CD4-positive, alpha-beta T cell treated with Interleukin-6 at 100 ng/mL for 8 hours (primary cell): ENCODE measurements at regions not wholly inside any gene's neighbourhood (a gene's known extent, or its start where the extent isn't known, plus 50 kb on each side); places are given as distances from the start of the nearest gene placed in this dataset.
"Not testable (repeated sequence)": the region's sequence is repeated elsewhere in the genome, so short reads cannot be mapped to it uniquely, and the experiment has no call there.

Experiments used
- DNase-seq: peaks from one replicate; pipeline ENCODE4 v3.0.0-alpha.2; 2020; ENCODE audit warnings: mixed read lengths, low spot score

DNA sequence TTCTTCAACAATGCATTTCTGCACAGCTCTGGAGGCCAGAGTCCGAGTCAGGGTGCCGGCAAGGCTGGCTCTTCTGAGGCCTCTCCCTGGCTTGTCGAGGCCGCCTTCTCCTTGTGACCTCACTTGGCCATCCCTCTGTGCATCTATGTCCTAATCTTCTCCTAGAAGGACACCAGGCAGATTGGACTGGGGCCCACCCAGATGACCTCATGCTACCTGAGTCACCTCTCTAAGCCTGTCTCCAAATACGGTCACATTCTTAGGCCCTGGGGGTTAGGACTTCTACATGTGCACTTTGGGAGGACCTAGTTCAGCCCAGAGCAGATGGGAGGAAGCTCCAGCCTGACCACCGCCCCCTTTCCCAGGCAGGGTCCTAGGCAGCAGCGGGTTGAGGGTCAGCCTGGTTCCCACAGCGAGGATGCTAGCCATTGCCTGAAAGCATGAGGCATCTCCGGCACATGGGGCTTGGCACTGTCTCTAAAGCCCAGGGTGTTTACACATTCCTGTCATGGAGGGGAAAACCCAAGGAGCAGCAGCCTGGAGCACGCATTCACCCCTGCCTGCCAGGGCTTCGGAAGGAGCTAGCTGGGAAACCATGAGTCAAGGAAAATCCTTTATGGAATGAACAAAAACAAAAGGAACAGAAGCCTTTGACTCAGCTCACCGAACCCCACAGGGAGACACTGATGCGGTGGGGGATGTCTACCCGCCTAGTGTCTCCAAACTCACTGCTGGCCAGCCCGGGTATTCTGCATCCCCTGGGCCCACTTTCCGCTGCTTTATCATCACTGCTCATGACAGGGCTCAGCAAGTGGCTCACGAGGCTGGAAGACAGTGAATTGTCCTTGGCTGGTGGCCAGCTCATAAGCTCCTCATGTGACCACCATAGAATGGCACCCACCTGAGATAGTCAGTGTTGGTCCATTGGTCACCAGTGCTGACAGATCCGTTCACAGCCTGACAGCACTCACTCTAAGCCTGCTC, 140.2 kb upstream of the ZNF469 start:
- not testable (repeated sequence) for DNase-seq

DNA sequence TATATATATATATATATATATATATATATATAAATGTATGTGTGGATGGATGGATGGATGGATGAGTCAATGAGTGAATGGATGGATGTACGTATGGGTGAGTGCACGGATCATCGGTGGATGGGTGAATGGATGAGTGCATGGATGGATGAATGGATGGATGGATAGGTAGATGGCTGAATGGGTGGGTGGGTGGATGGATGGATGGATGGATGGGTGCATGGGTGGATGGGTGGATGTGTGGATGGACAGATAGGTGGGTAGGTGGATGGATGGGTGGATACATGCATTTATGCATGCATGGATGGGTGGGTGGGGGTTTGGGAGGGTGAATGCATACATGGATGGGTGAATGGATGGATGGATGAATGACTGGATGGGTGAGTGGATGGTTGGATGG, 138.8 kb upstream of the ZNF469 start:
- DNase-seq, result not testable (repeated sequence)

DNA sequence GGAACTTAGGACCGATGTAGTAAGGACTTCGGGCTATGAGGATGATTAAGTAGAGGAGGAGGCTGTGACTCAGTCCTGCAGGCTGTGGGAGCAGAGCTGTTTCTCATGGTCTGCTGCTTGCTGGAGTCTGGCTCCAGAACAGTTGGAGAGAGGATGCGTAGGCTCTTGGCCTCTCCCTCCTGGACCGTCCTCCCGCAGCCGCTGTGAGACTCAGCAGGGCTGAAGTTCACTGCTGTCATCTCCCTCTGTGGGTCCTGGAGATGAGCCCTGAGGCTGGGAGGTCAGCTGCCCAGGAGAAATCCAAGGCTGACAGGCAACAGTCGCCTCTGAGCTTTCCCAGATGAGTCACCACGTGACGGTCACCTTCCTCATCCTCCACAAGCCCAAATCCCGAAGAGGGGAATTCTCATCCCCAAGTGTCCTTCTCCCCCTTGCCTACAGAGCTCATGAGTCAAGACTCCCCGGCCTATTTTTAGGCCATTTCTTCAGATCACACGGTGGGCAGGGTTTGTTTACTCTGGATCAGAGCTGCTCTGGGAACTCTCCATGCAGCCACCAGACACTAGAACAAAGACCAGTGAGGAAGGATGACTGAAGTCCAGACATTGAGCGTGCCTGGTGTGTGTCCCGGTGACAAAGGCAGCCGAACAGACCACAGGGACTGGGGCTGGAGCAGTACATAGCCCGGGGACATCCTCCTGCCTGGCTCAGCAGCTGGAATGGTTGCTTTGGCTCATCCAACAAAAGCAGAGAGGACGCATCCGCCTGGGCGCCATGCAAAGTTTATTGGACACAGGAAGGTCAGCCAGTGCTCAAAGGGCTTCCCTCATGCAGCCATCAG, 137.3 kb upstream of the ZNF469 start:
- DNase-seq, result not testable (repeated sequence)

DNA sequence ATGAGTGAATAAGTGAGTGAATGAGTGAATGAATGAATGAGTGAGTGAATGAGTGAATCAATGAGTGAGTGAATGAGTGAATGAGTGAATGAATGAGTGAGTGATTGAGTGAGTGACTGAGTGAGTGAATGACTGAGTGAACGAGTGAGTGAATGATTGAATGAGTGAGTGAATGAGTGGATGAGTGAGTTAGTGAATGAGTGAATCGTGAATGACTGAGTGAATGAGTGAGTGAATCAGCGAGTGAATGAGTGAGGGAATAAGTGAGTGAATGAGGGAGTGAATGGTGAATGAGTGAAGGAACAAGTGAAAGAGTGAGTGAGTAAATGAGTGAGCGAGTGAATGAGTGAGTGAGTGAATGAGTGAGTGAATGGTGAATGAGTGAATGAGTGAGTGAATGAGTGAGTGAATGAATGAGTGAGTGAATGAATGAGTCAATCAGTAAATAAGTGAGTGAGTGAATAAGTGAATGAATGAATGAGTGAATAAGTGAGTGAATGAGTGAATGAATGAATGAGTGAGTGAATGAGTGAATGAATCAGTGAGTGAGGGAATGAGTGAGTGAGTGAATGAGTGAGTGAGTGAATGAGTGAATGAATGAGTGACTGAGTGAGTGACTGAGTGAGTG, 135.7 kb upstream of the ZNF469 start:
- DNase-seq, result not testable (repeated sequence)

DNA sequence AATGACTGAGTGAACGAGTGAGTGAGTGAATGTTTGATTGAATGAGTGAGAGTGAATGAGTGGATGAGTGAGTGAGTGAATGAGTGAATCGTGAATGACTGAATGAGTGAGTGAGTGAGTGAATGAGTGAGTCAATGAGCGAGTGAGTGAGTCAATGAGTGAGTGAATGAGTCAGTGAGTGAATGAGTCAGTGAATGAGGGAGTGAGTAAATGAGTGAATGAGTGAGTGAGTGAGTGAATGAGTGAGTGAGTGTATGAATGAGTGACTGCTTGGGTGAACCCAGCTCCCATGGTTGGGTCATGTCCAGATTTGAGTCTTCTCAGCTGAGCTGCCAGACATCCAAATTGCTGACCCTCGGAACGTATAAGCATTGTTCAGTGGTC, 135.2 kb upstream of the ZNF469 start:
- not testable (repeated sequence) for DNase-seq

DNA sequence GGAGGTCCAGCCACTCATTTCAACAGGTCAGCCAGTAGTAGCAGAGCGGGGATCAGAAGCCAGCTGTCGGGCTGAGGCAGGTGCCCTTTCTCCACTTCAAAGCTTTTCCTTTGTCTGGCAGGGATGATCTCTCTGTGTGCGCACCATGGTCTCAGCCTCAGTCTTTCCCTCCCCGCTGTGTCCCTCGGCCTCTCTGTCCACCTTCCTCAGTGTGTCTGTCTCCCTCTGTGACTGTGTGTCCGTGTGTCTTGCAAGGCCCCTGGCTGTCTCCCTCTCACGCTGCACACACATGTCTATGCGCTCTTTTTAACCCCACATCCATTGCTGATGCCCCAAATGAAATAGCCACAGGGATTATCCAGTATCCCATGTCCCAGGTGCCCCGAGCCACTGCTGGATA, 134.0 kb upstream of the ZNF469 start:
- not testable (repeated sequence) for DNase-seq

DNA sequence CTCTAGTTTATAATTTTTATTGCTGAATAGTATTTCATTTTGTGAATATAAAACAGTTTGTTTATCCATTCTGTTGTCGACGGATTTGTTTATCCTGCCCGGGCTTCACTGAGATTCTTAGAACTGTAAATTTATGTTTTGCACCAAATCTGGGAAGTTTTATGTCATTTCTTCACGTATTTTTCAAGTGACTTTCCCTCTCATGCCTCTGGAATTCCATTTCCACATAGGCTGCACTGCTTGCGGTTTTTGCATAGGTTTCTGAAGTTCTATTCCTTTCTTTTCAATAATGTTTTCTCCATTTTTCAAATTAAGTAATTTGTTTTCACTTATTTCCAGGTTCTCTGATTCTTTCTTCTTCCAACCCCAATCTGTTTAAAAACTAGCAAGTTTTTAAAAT, 132.4 kb upstream of the ZNF469 start:
- not testable (repeated sequence) for DNase-seq

DNA sequence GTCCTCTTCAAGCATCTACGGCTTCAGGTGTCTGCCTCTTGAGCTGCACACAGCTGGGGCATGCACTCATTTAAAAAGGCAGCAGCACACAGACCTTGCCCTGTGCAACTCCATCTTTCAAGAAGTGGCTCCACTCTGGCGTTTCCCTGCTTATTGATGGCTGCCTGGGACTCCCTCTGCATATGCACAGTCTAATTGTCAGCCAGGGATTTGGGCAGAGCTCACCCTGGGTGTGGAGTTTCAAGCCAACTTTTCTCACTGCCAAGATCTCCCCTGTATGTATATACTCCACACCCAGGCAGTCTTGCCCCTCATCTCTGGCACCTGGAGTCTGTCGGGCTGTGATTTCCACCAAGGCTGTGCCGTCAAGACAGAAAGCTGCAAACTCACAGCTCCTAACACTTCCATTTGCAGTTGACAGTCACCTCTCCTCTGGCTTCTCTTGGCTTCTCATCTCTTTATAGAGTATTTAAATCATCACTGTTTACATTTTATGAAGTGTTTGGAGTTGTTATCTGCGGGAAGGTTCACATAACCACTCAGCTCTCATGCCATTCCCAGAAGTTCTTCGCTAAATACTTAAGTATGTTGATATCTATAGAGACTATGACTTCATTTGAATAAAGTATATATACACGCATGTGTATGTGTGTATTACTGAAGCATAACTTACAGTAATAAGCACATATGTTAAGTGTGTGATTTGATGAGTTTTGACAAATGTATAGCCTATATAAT, 130.5 kb upstream of the ZNF469 start:
- DNase-seq, result not testable (repeated sequence)

DNA sequence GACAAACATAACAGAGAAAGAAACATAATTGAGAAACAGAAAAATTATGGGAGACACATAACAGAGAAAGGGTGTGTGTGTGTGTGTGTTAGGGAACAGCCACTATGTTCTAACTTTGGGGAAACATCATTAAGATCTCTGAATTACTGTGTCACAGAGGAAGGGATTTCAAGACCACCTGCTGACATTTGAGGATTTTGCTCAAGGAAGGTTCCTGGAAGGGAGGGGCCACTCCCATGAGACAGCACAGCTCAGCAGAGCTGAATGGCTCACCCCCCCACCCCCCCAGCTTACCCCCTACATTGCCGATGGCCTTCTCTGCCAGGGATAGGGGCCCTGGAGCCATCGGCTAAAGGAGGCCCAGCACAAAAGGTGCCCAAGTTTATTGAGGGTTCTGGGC, 124.6 kb upstream of the ZNF469 start:
- not testable (repeated sequence) for DNase-seq

DNA sequence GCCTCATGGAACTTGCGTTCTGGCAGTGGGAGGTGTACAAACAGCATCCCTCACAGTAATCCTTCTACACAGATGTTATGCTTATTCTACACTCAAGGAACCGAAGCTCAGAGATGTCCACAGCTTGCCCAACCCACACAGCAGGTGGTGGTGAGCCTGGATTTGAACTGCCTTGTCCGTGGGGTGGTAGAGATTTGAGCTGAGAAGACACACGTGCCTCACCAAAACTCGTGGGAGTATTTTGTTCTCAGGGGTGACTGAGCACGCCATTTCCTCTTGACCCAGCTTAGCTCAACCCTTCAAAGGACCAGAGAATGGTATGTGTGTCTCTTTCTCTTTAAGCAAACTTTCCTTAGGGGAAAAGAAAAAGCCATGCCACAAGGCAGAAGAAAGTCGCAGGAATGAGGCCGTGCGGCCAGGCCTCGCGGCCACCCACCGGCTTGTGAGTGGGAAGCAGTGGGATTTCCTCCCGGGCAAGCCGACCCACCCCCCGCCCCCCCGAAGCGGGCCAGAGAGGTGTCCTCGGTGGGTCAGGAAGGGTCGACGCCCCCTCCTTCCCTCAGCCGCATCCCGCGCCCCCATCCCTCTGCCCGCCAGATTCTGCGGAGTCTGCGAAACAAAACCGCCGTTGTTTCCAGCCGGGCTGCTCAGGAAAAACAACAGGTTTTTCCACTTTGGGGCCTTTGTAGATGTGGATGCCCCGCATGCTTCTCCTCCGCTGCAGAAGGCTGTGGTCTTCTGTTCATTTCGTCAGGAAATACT, 123.8 kb upstream of the ZNF469 start:
- DNase-seq, result not testable (repeated sequence)

DNA sequence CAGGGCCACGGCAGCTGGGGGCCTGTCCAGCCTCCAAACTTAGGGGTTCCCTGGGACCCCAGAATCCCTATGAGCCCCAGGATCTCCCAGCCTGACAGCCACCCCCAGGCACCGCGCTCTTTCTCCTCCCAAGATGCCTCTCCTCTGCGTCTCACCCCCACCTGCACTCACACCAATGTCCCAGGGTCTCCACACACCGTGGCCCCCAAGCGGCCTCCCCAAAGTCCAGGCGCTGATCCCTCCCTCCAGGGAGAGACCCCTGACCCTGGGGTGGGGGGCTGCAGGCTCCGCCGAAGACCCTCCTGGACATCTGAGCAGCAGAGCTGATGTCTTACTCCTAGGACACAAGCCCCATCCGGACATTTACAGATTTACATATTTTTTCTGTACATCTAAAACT, 123.2 kb upstream of the ZNF469 start:
- not testable (repeated sequence) for DNase-seq

DNA sequence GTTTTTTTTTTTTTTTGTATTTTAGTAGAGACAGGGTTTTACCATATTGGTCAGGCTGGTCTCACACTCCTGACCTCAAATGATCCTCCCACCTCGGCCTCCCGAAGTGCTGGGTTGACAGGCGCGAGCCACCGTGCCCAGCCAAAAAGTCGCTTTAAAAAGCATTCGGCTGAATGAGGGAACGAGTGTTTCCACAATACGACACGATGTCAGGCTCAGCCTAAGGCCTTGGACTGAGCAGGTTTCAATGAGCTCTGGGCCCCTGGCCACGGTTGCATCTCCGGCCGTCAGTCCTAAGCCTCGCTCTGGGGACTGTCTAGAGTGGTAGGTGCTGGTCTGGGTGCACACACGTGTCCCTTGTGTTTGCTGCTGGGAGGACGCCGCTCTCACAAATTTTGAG, 122.6 kb upstream of the ZNF469 start:
- not testable (repeated sequence) for DNase-seq

DNA sequence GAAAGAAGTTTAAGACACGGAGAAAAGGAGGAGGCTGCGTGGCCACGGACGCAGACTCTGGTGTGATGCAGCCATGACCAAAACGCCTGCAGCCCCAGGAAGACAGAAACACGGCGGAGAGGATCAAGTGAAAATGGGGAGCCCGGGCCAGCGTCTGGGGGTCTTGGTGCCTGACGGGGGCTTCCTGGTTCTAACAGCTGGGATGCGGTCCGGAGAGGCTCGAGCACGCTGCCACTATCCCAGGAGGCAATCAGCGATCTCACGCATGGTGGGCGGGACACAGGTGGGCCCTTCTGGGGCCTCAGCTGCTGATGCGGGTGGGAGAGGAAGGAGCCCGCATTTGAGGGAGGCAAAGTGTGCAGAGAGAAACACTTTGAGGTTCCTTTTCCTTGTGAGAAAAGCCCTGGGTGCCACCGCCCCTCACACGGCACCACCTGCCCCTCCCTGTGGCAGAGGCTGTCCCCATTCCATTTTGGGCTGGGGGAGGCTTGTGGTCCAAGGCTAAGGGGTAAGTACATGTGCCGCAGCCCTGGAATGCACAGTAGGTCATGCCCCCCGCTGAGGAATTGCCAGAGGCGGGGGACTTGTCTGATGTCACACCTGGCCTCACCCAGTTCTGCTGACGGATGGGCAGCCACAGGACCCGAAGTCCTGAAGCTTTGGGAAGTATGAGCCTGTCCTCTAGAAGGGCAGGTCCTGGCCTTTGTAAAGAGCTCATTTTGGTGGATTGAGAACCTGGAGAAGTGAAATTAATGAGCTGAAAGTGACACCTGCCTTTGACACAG, 121.7 kb upstream of the ZNF469 start:
- not testable (repeated sequence) for DNase-seq

DNA sequence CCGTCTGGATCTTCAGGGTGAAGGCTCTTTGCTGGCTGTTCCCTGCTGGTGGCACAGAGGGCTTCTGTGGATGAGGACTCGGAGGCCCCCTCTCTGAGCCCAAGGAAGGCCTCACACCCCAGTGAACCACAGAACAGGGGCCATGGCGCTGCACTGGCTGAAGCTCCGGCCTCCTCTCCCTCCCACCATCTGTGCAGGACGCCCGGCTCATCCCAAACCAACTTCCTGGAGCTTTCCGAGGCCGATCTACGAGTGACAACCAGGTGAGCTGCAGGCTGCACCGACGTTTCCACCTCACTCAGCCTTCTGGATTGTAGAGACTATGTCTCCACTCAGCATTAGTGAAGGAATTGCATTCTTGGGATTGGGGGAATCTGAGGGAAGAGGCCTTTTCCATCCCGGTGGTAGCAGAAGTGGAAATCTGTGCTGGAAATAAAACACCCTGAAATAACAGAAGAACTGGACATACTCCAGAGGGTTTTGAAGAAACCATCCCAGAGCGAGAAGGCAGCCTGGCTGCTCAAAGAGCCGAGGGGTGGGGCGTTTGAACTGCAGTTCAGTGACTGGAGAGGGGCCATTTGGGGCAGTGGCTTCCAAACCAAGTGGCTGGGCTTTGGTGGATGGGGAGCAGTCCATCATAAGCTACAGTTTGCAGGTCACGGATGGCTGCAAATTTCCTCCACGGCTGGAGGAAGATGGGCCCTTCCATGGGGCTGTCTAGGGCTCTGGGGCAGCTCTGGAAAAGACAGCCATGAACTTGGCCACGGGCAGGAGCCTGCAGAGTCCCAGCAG, 120.7 kb upstream of the ZNF469 start:
- not testable (repeated sequence) for DNase-seq

DNA sequence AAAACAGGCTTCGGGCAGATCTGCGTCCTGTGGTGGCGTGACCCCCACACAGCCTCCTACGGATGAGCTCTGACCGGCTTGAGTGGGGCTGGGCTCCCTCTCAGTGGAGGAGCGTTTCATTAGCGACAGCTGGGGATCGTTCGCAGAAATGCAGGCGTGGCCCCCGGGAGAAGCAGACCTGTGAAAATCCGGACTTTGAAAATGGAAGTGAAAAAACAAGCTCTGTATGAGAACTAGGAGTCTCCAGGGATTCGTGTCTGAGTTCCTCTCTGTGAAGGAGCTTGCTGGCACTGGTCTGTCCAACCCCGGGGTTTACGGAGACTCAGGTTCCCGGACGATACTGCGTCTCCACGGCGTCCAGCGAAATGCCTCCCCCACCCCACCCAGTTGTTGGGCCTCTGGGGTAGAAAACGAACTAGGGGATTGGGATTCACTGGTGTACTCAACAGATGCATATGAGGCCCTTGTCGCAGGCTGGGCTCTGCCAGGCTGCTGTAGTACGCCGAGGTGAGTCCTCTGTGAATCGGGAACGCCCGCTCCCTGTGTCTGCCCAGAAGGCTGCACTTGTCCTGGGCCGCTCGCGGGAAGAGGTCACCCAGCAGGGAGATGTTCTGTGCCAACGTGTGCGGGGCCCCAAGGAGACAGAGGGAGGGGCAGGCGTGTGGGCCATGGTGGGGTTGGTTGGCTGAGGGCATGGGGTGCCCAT, 119.7 kb upstream of the ZNF469 start:
- not testable (repeated sequence) for DNase-seq

DNA sequence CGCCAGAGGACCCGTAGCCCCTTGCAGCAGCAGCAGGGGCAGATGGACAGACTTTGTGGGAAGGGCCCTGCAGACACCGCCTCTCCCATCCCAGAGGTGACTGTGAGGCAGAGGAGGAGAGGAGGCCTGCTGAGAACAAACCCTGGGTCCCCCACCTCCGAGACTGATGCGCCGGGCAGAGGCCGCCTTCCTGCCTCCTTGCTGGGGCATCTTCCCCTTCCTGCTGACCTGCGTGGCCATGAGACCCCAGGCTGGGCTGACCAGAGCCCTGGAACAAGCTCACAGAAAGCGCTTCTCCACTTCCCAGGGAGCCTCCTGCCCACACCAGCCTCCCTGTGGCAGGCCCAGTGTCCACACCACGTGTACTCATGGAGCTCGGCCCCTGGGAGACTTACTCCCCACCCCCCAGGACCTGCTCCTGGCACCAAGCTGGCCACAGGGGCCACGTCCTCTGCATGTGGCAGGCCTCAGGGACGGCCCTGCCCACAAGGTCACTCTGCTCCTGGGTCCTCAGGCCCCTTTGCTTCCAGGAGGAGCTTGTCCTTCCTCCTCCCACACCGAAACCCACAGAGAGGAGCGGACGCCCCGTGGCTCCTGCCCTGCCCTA, 119.0 kb upstream of the ZNF469 start:
- not testable (repeated sequence) for DNase-seq

DNA sequence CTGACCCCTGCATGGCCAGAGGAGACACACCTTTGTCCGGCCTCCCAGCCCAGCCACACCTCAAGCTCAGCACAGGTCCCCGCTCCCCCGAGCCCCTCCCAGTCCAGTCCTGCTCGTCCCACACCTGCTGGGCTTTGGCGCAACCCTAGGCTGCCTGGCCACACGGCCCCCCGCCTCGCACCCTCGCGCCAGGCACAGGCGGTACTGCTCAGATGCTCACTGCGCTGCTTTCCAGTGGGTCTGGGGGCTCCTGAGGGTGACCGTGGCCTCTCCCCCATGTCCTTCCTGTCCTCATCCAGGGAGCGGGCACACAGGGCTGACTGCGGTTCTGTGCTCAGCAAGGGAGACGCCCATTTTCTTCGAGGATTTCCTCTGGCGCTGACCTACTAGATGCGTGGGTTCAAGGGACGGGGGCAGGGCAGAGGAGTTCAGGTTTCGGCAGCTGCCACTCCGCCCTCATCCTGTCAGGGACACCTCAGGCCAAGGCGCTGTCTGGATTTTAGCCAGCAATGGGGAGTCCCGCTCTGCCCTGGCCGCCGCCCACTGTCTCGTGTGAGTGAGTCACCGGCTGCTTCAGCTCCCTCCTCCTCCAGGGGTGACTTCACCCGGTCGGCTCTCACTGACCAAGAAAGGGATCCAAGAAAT, 118.0 kb upstream of the ZNF469 start:
- peak; percentile 62 for DNase-seq
